HUES64 (cell line): ENCODE measurements at regions not wholly inside any gene's neighbourhood (a gene's known extent, or its start where the extent isn't known, plus 50 kb on each side); places are given as distances from the start of the nearest gene placed in this dataset.
"Not testable (repeated sequence)": the region's sequence is repeated elsewhere in the genome, so short reads cannot be mapped to it uniquely, and the experiment has no call there.

Experiments used
- H3K27ac ChIP-seq: 2 replicates; pipeline ENCODE4 v1.7.0; 2013; ENCODE audit warnings: low read depth, low read length, inconsistent platforms
- H3K27me3 ChIP-seq: 2 replicates; pipeline ENCODE4 v1.6.1; 2013; ENCODE audit warnings: mild to moderate bottlenecking, low read length; ENCODE audit not compliant: insufficient read depth
- H3K36me3 ChIP-seq: 2 replicates; pipeline ENCODE4 v1.6.1; 2013; ENCODE audit warnings: mild to moderate bottlenecking, low read length; ENCODE audit not compliant: insufficient read depth
- H3K4me1 ChIP-seq: 2 replicates; pipeline ENCODE4 v1.6.1; 2013; ENCODE audit warnings: mild to moderate bottlenecking, low read length, moderate library complexity; ENCODE audit not compliant: insufficient read depth
- H3K4me3 ChIP-seq: 2 replicates; pipeline ENCODE4 v1.5.1; 2013; ENCODE audit warnings: mild to moderate bottlenecking, low read length, moderate library complexity
- H3K9ac ChIP-seq: 2 replicates; pipeline ENCODE4 v1.6.1; 2013; ENCODE audit warnings: mild to moderate bottlenecking, low read depth, low read length
- H3K9me3 ChIP-seq: 2 replicates; pipeline ENCODE4 v1.6.1; 2013; ENCODE audit warnings: low read depth, low read length; ENCODE audit not compliant: insufficient read depth
- WGBS: fragments of 150-250, 120-280 bp; methylation state at CpG from one replicate; pipeline ENCODE4 v1.1.7; 2013; ENCODE audit warnings: missing lambda C conversion rate; 5-methylcytosine and 5-hydroxymethylcytosine counted together

- Histone ChIP-seq H3K9me3 (0 out of 2 replicates have a peak, but pooled peaks cover 6% of the 10 kb centered on the region), H3K27ac (no peak overlapping the region), H3K36me3 (no peaks in the 10 kb centered on the region), H3K9ac (no peak overlapping the region), H3K27me3 (no peaks in the 10 kb centered on the region), H3K4me1 (0 out of 2 replicates have a peak, but pooled peaks cover 3% of the 10 kb centered on the region), H3K4me3 (no peak overlapping the region)
- WGBS: 96% methylated on average over 2 of the region's 2 CpGs
Measured at GRCh38 chr2:228466851-228467250, 285.4 kb upstream of the SPHKAP start.

DNA sequence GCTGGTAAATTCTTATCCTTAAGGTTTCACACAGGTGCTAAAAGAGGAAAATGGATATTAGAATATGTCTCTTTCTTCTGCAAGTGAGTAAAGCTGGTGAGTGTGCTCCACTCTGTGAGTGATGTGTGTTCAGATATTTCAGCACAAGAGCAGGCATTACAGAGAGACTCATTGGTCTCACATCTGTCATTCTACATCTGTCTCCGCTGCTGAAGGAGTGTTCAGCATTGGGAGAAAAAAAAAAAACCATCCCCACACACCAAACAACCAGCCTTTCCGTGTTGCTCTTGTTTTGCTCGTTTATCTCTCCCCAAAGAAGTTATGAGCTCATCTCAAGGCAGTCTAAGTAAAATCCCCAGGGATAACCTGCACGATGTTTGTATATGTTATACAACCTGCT lies 283.9 kb upstream of the SPHKAP start:
- H3K4me3 ChIP-seq: no peak overlapping the region
- H3K9ac ChIP-seq: no peak overlapping the region
- WGBS: 98% methylated on average over 4 of the region's 4 CpGs
- H3K4me1 ChIP-seq: 0 out of 2 replicates have a peak, but pooled peaks cover 3% of the 10 kb centered on the region
- H3K27ac ChIP-seq: no peak overlapping the region
- 0 out of 2 replicates have a peak, but pooled peaks cover 6% of the 10 kb centered on the region for H3K9me3 ChIP-seq
- no peaks in the 10 kb centered on the region for H3K36me3 ChIP-seq
- H3K27me3 ChIP-seq: no peaks in the 10 kb centered on the region

GRCh38 chr2:228458364-228458763 lies 276.9 kb upstream of the SPHKAP start:
- WGBS: 95% methylated on average over 1 of the region's 1 CpG
- Histone ChIP-seq H3K27me3 (no peaks in the 10 kb centered on the region), H3K9me3 (peaks cover 30% of the 10 kb centered on the region)

GRCh38 chr2:228447266-228447915 lies 265.9 kb upstream of the SPHKAP start:
- Histone ChIP-seq H3K36me3 (no peaks in the 10 kb centered on the region), H3K27ac (no peak overlapping the region), H3K4me3 (no peak overlapping the region), H3K9ac (no peak overlapping the region), H3K27me3 (no peaks in the 10 kb centered on the region), H3K4me1 (no peaks in the 10 kb centered on the region), H3K9me3 (no peaks in the 10 kb centered on the region)
- 100% methylated on average over 1 of the region's 1 CpG for WGBS

More at GRCh38 chr2:228458364-228458763, 276.9 kb upstream of the SPHKAP start:
- no peak overlapping the region for H3K9ac ChIP-seq
- H3K36me3 ChIP-seq: 0 out of 2 replicates have a peak, but pooled peaks cover 2% of the 10 kb centered on the region
- no peaks in the 10 kb centered on the region for H3K4me1 ChIP-seq
- H3K4me3 ChIP-seq: no peak overlapping the region
- no peak overlapping the region for H3K27ac ChIP-seq

- Histone ChIP-seq H3K36me3 (no peaks in the 10 kb centered on the region), H3K4me3 (no peak overlapping the region), H3K27me3 (no peaks in the 10 kb centered on the region), H3K9me3 (no peaks in the 10 kb centered on the region), H3K9ac (no peak overlapping the region), H3K4me1 (no peaks in the 10 kb centered on the region), H3K27ac (no peak overlapping the region)
- 91% methylated on average over 4 of the region's 4 CpGs for WGBS
Measured at GRCh38 chr2:228446734-228447133, 265.2 kb upstream of the SPHKAP start.

DNA sequence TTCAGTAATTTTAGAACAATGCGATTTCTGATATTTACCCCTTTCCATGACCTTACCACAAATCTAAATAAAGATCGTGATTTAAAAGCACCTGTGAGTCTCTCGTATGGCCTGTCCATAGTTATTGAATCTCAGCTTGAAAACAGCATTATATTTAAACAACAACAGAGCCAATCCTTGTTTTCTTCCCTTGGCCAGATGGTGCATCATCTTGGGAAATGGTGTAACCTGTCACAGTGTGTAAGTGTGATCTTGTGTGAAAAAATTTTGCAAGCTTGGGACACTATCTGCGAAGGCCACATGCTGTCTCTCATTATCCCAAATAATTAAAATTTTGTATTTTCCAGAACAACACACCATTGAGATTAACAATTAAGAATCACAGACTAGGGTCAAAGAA lies 262.7 kb upstream of the SPHKAP start:
- H3K27ac ChIP-seq: no peak overlapping the region
- 95% methylated on average over 4 of the region's 4 CpGs for WGBS

DNA sequence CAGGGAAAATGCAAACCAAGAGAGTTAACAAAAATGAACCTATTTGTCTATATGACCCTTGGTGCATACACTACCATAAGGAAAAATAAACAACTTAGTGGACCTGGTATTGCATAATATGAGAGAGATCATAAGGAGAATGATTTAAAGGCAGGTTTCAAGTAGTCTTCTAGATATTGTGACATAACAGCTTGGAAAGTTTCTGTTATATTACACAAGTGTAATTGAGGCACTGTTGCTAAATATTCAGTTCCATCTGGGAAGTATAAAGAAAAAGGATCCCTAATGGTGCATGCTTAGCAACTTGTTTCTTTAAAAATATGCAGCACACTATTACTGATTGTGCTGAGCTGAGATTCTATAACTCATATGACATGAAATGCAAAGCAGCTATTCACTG lies 252.2 kb upstream of the SPHKAP start:
- H3K4me1 ChIP-seq: no peaks in the 10 kb centered on the region; the same call in 1 of the 2 replicates
- no peaks in the 10 kb centered on the region for H3K9me3 ChIP-seq
- H3K36me3 ChIP-seq: no peaks in the 10 kb centered on the region
- H3K27me3 ChIP-seq: no peaks in the 10 kb centered on the region
- no peak overlapping the region for H3K4me3 ChIP-seq
- H3K27ac ChIP-seq: no peak overlapping the region
- no peak overlapping the region for H3K9ac ChIP-seq

More for the DNA sequence above, 262.7 kb upstream of the SPHKAP start:
- H3K9me3 ChIP-seq: no peaks in the 10 kb centered on the region
- no peaks in the 10 kb centered on the region for H3K36me3 ChIP-seq
- no peak overlapping the region for H3K4me3 ChIP-seq
- no peaks in the 10 kb centered on the region; the same call in 1 of the 2 replicates for H3K4me1 ChIP-seq
- no peaks in the 10 kb centered on the region for H3K27me3 ChIP-seq
- no peak overlapping the region for H3K9ac ChIP-seq

- peaks cover 9% of the 10 kb centered on the region for H3K9me3 ChIP-seq
- WGBS: 91% methylated on average over 4 of the region's 4 CpGs
Measured at GRCh38 chr2:228432116-228432515, 250.6 kb upstream of the SPHKAP start.

DNA sequence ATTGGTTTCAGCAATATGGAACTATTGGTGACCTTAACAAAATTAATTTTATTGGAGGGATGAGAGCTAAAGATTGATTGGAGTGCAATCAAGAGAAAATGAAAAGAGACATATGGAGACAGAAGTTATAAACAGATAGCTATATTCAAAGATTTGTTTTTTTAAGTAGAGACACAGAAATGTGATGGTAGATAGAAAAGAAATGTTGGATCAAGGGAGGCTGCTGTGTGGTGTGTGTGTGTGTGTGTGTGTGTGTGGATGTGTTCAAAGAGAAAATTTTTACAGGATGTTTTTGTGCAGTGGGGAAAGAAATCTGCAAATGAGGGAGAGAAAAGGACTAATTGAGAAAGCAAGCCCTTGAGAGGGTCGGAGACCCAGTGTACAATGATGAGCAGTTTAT lies 249.5 kb upstream of the SPHKAP start:
- Histone ChIP-seq H3K4me1 (peaks cover 8% of the 10 kb centered on the region; the same call in 1 of the 2 replicates), H3K4me3 (no peak overlapping the region), H3K27me3 (no peaks in the 10 kb centered on the region), H3K36me3 (no peaks in the 10 kb centered on the region), H3K9ac (no peak overlapping the region), H3K27ac (no peak overlapping the region), H3K9me3 (peaks cover 14% of the 10 kb centered on the region)
- 88% methylated on average over 1 of the region's 1 CpG for WGBS

More at GRCh38 chr2:228432116-228432515, 250.6 kb upstream of the SPHKAP start:
- no peak overlapping the region for H3K27ac ChIP-seq
- no peak overlapping the region for H3K4me3 ChIP-seq
- H3K36me3 ChIP-seq: no peaks in the 10 kb centered on the region
- no peak overlapping the region for H3K9ac ChIP-seq
- no peaks in the 10 kb centered on the region for H3K27me3 ChIP-seq
- no peaks in the 10 kb centered on the region for H3K4me1 ChIP-seq

DNA sequence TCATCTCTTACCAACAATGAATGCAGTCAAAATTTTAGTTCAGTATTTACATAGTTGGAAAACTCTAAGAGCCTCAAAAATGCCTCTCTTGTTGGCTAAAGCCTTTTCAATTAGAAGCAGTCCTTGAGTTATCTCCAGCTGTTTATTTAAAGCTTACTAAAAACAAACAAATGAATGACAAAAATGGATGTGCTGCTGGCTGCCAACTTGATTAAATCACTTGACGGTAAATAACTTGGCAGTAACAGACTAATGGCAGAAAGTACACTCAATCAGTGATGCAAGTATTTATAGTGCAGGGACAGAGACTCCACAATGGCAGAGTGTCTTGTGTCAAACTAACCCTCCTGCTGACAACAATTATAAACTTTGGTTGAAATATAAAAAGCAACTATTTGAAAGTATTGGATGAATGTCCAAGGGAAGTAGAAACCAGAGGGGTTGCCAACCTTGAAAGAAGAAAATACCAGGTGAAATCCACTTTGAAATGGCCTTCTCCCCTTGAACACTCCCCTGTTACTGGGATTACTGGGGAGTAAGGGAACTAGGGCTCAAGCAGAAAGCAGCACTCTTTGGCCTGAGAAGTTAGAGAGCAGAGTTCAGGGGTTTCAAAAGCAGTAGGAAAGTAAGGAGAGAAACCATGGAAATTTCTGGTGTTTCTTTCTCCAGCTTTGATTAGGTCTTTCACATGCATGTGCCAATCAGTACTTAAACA lies 245.2 kb upstream of the SPHKAP start:
- H3K9me3 ChIP-seq: peaks cover 14% of the 10 kb centered on the region
- no peak overlapping the region for H3K4me3 ChIP-seq
- H3K36me3 ChIP-seq: no peaks in the 10 kb centered on the region
- 100% methylated on average over 1 of the region's 1 CpG for WGBS
- no peak overlapping the region for H3K9ac ChIP-seq
- H3K27ac ChIP-seq: no peak overlapping the region
- no peaks in the 10 kb centered on the region for H3K27me3 ChIP-seq
- peaks cover 9% of the 10 kb centered on the region; the same call in 1 of the 2 replicates for H3K4me1 ChIP-seq

DNA sequence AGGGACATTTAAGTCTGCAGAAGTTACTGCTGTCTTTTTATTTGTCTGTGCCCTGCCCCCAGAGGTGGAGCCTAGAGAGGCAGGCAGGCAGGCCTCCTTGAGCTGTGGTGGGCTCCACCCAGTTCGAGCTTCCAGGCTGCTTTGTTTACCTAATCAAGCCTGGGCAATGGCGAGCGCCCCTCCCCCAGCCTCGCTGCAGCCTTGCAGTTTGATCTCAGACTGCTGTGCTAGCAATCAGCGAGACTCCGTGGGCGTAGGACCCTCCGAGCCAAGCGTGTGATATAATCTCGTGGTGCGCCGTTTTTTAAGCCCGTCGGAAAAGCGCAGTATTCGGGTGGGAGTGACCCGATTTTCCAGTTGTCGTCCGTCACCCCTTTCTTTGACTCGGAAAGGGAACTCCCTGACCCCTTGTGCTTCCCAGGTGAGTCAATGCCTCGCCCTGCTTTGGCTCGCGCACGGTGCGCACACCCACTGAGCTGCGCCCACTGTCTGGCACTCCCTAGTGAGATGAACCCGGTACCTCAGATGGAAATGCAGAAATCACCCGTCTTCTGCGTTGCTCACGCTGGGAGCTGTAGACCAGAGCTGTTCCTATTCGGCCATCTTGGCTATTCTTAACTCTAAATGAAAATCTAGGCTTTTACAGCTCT lies 244.0 kb upstream of the SPHKAP start:
- H3K9ac ChIP-seq, H3K4me1 ChIP-seq, H3K27me3 ChIP-seq, H3K36me3 ChIP-seq, H3K27ac ChIP-seq, H3K4me3 ChIP-seq: not testable (repeated sequence)
- peaks cover 14% of the 10 kb centered on the region for H3K9me3 ChIP-seq
- WGBS: 87% methylated on average over 31 of the region's 31 CpGs
